PFSK-1 (cell line): ENCODE measurements at regions not wholly inside any gene's neighbourhood (a gene's known extent, or its start where the extent isn't known, plus 50 kb on each side); places are given as distances from the start of the nearest gene placed in this dataset.

ENCODE experiments used
- FOXP2 ChIP-seq: optimal IDR thresholded peaks from 2 replicates; pipeline ENCODE3; 2011; ENCODE audit warnings: borderline replicate concordance, control low read depth, inconsistent platforms; ENCODE audit not compliant: insufficient read depth; ENCODE audit errors: extremely low read length, extremely low read depth
- POLR2AphosphoS5 ChIP-seq: IDR thresholded peaks from 2 replicates; pipeline ENCODE4 v1.6.1; 2012; ENCODE audit warnings: low read depth, mild to moderate bottlenecking, control low read depth, low read length, moderate library complexity
- SIN3A ChIP-seq: IDR thresholded peaks from 2 replicates; pipeline ENCODE4 v1.6.1; 2012; ENCODE audit warnings: mild to moderate bottlenecking, low read length, moderate library complexity, borderline replicate concordance; ENCODE audit not compliant: insufficient read depth
- TAF1 ChIP-seq: IDR thresholded peaks from 2 replicates; pipeline ENCODE4 v1.6.1; 2012; ENCODE audit warnings: low read length, control low read depth, borderline replicate concordance; ENCODE audit not compliant: insufficient read depth
- TF ChIP-seq, protein P1 (sequence below), 2 experiments: IDR thresholded peaks; 2 replicates each; pipeline versions ENCODE4 v1.6.1 to v1.8.0; 2011 to 2012; ENCODE audit warnings: low read depth in 2 of 2, low read length in 2 of 2, control low read depth in 1 of 2, inconsistent platforms in 1 of 2, mild to moderate bottlenecking in 1 of 2, moderate library complexity in 1 of 2; ENCODE audit not compliant: insufficient read depth in 1 of 2

GRCh38 chr4:41324861-41325260 is 68.1 kb downstream of the UCHL1 start:
- no peak for TF ChIP-seq POLR2AphosphoS5
- TF ChIP-seq, protein P1, sequence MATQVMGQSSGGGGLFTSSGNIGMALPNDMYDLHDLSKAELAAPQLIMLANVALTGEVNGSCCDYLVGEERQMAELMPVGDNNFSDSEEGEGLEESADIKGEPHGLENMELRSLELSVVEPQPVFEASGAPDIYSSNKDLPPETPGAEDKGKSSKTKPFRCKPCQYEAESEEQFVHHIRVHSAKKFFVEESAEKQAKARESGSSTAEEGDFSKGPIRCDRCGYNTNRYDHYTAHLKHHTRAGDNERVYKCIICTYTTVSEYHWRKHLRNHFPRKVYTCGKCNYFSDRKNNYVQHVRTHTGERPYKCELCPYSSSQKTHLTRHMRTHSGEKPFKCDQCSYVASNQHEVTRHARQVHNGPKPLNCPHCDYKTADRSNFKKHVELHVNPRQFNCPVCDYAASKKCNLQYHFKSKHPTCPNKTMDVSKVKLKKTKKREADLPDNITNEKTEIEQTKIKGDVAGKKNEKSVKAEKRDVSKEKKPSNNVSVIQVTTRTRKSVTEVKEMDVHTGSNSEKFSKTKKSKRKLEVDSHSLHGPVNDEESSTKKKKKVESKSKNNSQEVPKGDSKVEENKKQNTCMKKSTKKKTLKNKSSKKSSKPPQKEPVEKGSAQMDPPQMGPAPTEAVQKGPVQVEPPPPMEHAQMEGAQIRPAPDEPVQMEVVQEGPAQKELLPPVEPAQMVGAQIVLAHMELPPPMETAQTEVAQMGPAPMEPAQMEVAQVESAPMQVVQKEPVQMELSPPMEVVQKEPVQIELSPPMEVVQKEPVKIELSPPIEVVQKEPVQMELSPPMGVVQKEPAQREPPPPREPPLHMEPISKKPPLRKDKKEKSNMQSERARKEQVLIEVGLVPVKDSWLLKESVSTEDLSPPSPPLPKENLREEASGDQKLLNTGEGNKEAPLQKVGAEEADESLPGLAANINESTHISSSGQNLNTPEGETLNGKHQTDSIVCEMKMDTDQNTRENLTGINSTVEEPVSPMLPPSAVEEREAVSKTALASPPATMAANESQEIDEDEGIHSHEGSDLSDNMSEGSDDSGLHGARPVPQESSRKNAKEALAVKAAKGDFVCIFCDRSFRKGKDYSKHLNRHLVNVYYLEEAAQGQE (IDR thresholded peaks at IDR 0.05; ENCODE audit: insufficient read depth in 1 of 2, low read depth in 2 of 2, low read length in 2 of 2), result no peak
- no peak for TF ChIP-seq SIN3A
- no peak for TF ChIP-seq FOXP2
- TF ChIP-seq TAF1, result no peak

- TF ChIP-seq FOXP2 (no peak), TAF1 (no peak), POLR2AphosphoS5 (no peak), SIN3A (no peak)
- TF ChIP-seq, protein P1 (IDR thresholded peaks at IDR 0.05; ENCODE audit: insufficient read depth in 1 of 2, low read depth in 2 of 2, low read length in 2 of 2), result no peak
Measured at GRCh38 chr4:41325901-41326300, 69.2 kb downstream of the UCHL1 start.

- TF ChIP-seq, protein P1 (IDR thresholded peaks at IDR 0.05; ENCODE audit: insufficient read depth in 1 of 2, low read depth in 2 of 2, low read length in 2 of 2), result no peak
- no peak for TF ChIP-seq FOXP2
Measured at GRCh38 chr4:41326776-41327175, 70.0 kb downstream of the UCHL1 start.

GRCh38 chr4:41327770-41328169 is 71.0 kb downstream of the UCHL1 start:
- TF ChIP-seq SIN3A, result no peak
- no peak for TF ChIP-seq TAF1
- no peak for TF ChIP-seq FOXP2

DNA sequence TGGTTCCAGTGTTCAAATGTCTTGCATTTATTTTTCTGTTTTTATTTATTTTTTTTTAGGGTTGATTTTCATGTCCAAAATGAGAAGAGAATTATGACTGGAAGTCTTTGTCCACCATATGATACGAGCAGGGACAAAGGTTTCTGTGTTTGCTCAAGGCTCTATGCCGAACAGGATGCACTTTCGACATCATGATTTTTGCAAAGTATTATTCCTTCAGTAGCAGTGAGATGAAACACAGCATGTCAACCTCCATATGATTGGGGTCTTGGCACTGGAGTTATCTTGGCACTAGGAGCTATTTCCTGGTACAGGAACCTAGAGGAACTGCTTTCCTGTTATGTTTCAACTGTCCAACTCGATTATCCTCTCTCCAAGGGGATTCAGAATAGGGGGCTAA is 72.6 kb downstream of the UCHL1 start:
- TF ChIP-seq FOXP2 (no peak), SIN3A (no peak), TAF1 (no peak), POLR2AphosphoS5 (no peak)
- TF ChIP-seq, protein P1 (IDR thresholded peaks at IDR 0.05; ENCODE audit: insufficient read depth in 1 of 2, low read depth in 2 of 2, low read length in 2 of 2), result no peak
